ENCODE measurements at regions not wholly inside any gene's neighbourhood (a gene's known extent, or its start where the extent isn't known, plus 50 kb on each side); places are given as distances from the start of the nearest gene placed in this dataset.
A peak's percentile ranks its signal among the peaks of the same experiment; 100 is the strongest.

GRCh38 chr12:58433959-58434358 is 486.3 kb downstream of the LRIG3 start:
- no peak for DNase-seq

GRCh38 chr12:58434726-58435125 is 485.6 kb downstream of the LRIG3 start:
- peak; percentile 92 for DNase-seq

- no peak for DNase-seq
Observed at GRCh38 chr12:58435647-58436046, 484.7 kb downstream of the LRIG3 start.

GRCh38 chr12:58441483-58441882 is 478.8 kb downstream of the LRIG3 start:
- no peak for DNase-seq

GRCh38 chr12:58443273-58443980 is 476.9 kb downstream of the LRIG3 start:
- no peak for DNase-seq

- no peak for DNase-seq
Observed at GRCh38 chr12:58443981-58444371, 476.3 kb downstream of the LRIG3 start.

GRCh38 chr12:58450868-58451482 is 469.3 kb downstream of the LRIG3 start:
- no peak for DNase-seq

GRCh38 chr12:58452546-58452945 is 467.8 kb downstream of the LRIG3 start:
- DNase-seq = no peak

- no peak for DNase-seq
Observed at GRCh38 chr12:58453306-58453705, 467.0 kb downstream of the LRIG3 start.

- DNase-seq = no peak
Observed at GRCh38 chr12:58455136-58455535, 465.2 kb downstream of the LRIG3 start.

GRCh38 chr12:58458102-58458501 is 462.2 kb downstream of the LRIG3 start:
- DNase-seq = no peak

- no peak for DNase-seq
Observed at GRCh38 chr12:58459191-58459590, 461.1 kb downstream of the LRIG3 start.

GRCh38 chr12:58463051-58463450 is 457.3 kb downstream of the LRIG3 start:
- DNase-seq = no peak

GRCh38 chr12:58465418-58465817 is 454.9 kb downstream of the LRIG3 start:
- DNase-seq = no peak

GRCh38 chr12:58470266-58471010 is 449.9 kb downstream of the LRIG3 start:
- no peak for DNase-seq

- no peak for DNase-seq
Observed at GRCh38 chr12:58479401-58479800, 440.9 kb downstream of the LRIG3 start.

GRCh38 chr12:58481811-58482210 is 438.5 kb downstream of the LRIG3 start:
- no peak for DNase-seq

GRCh38 chr12:58487255-58487654 is 433.0 kb downstream of the LRIG3 start:
- DNase-seq = peak; percentile 69

GRCh38 chr12:58487678-58488161 is 432.6 kb downstream of the LRIG3 start:
- peak; percentile 69 for DNase-seq

- DNase-seq = no peak
Observed at GRCh38 chr12:58489394-58489793, 430.9 kb downstream of the LRIG3 start.

GRCh38 chr12:58491306-58491705 is 429.0 kb downstream of the LRIG3 start:
- no peak for DNase-seq

GRCh38 chr12:58496411-58497190 is 423.7 kb downstream of the LRIG3 start:
- no peak for DNase-seq

GRCh38 chr12:58500399-58500798 is 419.9 kb downstream of the LRIG3 start:
- no peak for DNase-seq
